ENCODE measurements at regions not wholly inside any gene's neighbourhood (a gene's known extent, or its start where the extent isn't known, plus 50 kb on each side); places are given as distances from the start of the nearest gene placed in this dataset.

GRCh38 chr22:27125539-27125938 is 468.2 kb downstream of the MIAT start:
- H2BK120ac ChIP-seq (ENCODE audit: low read depth, low read length, poor library complexity, severe bottlenecking): no peak overlapping the region
- no peak for TF ChIP-seq CTCF (conservative IDR thresholded peaks at IDR 0.05)
- H3K23ac ChIP-seq (ENCODE audit: insufficient read length, low read depth, low read length): no peak overlapping the region
- no peak overlapping the region for H2BK20ac ChIP-seq (ENCODE audit: low read depth, low read length, poor library complexity, severe bottlenecking)
- no peak overlapping the region for H2AK5ac ChIP-seq (ENCODE audit: insufficient read length, low read length)
- WGBS (ENCODE audit: extremely low coverage, insufficient read length, low lambda C conversion rate): no CpG with 5 or more reads among the region's 3 CpGs
- H2BK15ac ChIP-seq (ENCODE audit: low read depth, low read length): no peak overlapping the region
- no peak overlapping the region for H3K18ac ChIP-seq (ENCODE audit: insufficient read length, low read depth, low read length)
- Mint-ChIP-seq H3K36me3 (ENCODE audit: insufficient read depth in 1 of 3, low read depth in 3 of 3) (no peaks in the 10 kb centered on the region), H3K4me1 (no peaks in the 10 kb centered on the region), H3K27ac (no peak overlapping the region), H3K27me3 (ENCODE audit: low read depth) (peaks cover 15% of the 10 kb centered on the region), H3K4me3 (no peak overlapping the region), H3K9me3 (no peaks in the 10 kb centered on the region)
- H2AFZ ChIP-seq (ENCODE audit: low read length): no peak overlapping the region
- H4K5ac ChIP-seq (ENCODE audit: insufficient read length, low read depth, low read length): no peak overlapping the region
- H3K79me1 ChIP-seq (ENCODE audit: insufficient read depth, low read depth, low read length, poor library complexity, severe bottlenecking): no peaks in the 10 kb centered on the region
- no peak overlapping the region for H4K8ac ChIP-seq (replicated peaks; ENCODE audit: insufficient read length, low read depth, low read length)
- no peak overlapping the region for H3K4me2 ChIP-seq (ENCODE audit: insufficient read depth, insufficient read length, low read length)
- H3K4ac ChIP-seq (ENCODE audit: low read depth, low read length): no peak overlapping the region
- H3K9ac ChIP-seq (ENCODE audit: extremely low read depth, insufficient read length, low read length): no peak overlapping the region
- H4K20me1 ChIP-seq (ENCODE audit: control insufficient read depth, insufficient read depth, insufficient read length): no peaks in the 10 kb centered on the region
- no peaks in the 10 kb centered on the region for H3K4me1 ChIP-seq (ENCODE audit: insufficient read depth, low read length)
- no peak for DNase-seq
- H3K14ac ChIP-seq (ENCODE audit: insufficient read depth, low read length): no peak overlapping the region
- no peaks in the 10 kb centered on the region for H3K79me2 ChIP-seq (ENCODE audit: insufficient read depth, low read length)
- H4K91ac ChIP-seq (ENCODE audit: insufficient read length, low read depth, low read length): no peak overlapping the region
- H3K27me3 ChIP-seq (ENCODE audit: insufficient read depth, low read length): no peaks in the 10 kb centered on the region
- no peak overlapping the region for H3K56ac ChIP-seq (ENCODE audit: insufficient read length, low read depth, low read length)
- H3K9me3 ChIP-seq (ENCODE audit: control insufficient read depth, low read depth, low read length): no peaks in the 10 kb centered on the region
- no peak overlapping the region for H2BK5ac ChIP-seq (ENCODE audit: insufficient read length, low read length)
- H3T11ph ChIP-seq (ENCODE audit: low read length): no peak overlapping the region
- H3K23me2 ChIP-seq (ENCODE audit: insufficient read length, low read depth, low read length, poor library complexity, severe bottlenecking): no peaks in the 10 kb centered on the region
- H3K27ac ChIP-seq (ENCODE audit: insufficient read length, low read depth, low read length): no peak overlapping the region
- no peak overlapping the region for H2BK12ac ChIP-seq (ENCODE audit: insufficient read length, low read depth, low read length)
